Activated naive CD4-positive, alpha-beta T cell treated with anti-CD3 and anti-CD28 coated beads, Interleukin-2, amount 10 ng/mL, durations not matched to agents 7 days and 5 days (primary cell): ENCODE measurements at regions not wholly inside any gene's neighbourhood (a gene's known extent, or its start where the extent isn't known, plus 50 kb on each side); places are given as distances from the start of the nearest gene placed in this dataset.
"Not testable (repeated sequence)": the region's sequence is repeated elsewhere in the genome, so short reads cannot be mapped to it uniquely, and the experiment has no call there.

ENCODE experiments used
- CTCF ChIA-PET: fragments of 350-600 bp; sonication (Branson Sonifier 250); formaldehyde crosslinking; loops from one replicate; lab custom pipeline; 2021; ENCODE audit warnings: antibody characterized with exemption; lab: Charles Lee
- DNase-seq: peaks from one replicate; pipeline ENCODE4 v3.0.0-alpha.2; 2020
- H3K27ac Mint-ChIP-seq: one replicate; pipeline ENCODE4 v1.8.0; 2021; ENCODE audit warnings: mild to moderate bottlenecking, moderate library complexity, mixed read lengths
- H3K27me3 Mint-ChIP-seq: one replicate; pipeline ENCODE4 v1.8.0; 2021; ENCODE audit warnings: mild to moderate bottlenecking, mixed read lengths
- H3K36me3 Mint-ChIP-seq: one replicate; pipeline ENCODE4 v1.8.0; 2021; ENCODE audit warnings: mixed read lengths
- H3K4me1 Mint-ChIP-seq: one replicate; pipeline ENCODE4 v1.8.0; 2021; ENCODE audit warnings: mixed read lengths
- H3K4me3 Mint-ChIP-seq: one replicate; pipeline ENCODE4 v1.8.0; 2021; ENCODE audit warnings: mild to moderate bottlenecking, moderate library complexity, mixed read lengths
- H3K9me3 Mint-ChIP-seq: one replicate; pipeline ENCODE4 v1.8.0; 2021; ENCODE audit warnings: mixed read lengths

DNA sequence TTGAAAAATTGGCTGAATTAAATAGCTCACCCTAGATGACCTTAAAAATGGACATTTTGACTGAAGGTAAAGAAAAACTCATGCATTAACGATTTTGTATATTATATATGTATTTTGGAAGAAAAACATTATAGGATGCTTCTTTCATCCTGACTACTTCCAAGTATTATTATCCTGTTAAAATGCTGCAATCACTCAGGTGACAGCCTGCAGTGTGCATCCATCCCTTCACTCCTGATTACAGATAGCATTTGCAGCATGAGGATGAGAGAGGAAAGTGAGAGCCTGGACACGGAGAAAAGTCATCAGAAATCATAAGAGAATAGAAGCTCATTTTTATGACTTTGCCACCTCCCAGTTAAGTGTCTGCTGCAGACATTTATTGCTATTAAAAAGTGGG, 1055.6 kb downstream of the PCDH17 start:
- Mint-ChIP-seq H3K9me3 (peaks cover 15% of the 10 kb centered on the region), H3K36me3 (no peaks in the 10 kb centered on the region), H3K27ac (no peak overlapping the region), H3K4me3 (no peak overlapping the region), H3K4me1 (no peaks in the 10 kb centered on the region), H3K27me3 (no peaks in the 10 kb centered on the region)
- no peak for DNase-seq
- CTCF ChIA-PET: no interaction called here

DNA sequence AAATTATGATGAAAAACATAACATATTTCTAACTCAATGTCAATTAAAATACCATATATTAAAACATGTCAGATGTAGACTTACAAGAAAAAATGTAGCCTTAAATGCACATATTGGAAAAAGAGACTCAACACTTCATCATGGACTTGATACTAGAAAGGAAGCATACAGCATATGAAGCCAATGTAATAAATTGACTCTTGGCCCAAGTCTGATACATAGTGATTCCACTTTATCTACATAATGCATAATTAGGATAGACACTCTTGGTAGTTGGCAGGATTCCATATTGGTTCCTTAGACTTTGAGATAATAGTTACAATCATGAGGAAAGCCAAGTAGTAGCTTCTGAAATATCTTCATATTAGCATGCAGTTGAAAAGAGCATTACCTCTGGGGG, 1067.0 kb downstream of the PCDH17 start:
- CTCF ChIA-PET: no interaction called here
- Mint-ChIP-seq H3K4me3 (no peak overlapping the region), H3K36me3 (no peaks in the 10 kb centered on the region), H3K27ac (no peak overlapping the region), H3K4me1 (no peaks in the 10 kb centered on the region), H3K9me3 (peaks cover 2% of the 10 kb centered on the region), H3K27me3 (no peaks in the 10 kb centered on the region)
- no peak for DNase-seq

DNA sequence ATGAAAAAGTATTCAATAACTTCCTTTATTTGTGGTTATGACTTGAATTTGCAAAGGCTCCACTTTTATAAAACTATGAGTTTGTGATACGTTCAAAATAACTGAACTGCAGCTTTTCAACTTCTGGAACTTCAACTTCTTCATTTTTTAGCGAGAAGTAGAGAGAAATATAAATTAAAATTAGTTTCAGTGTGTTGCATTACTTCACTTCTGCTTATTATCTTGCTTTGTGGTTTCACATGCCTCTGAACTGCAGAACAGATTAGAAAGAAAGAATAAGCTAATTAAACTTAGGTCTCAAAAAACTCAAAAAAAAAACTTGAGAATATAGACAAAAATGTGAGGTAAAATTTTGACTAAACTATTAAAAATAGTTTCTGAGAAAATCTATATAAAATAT, 1073.4 kb downstream of the PCDH17 start:
- Mint-ChIP-seq H3K4me3 (no peak overlapping the region), H3K36me3 (no peaks in the 10 kb centered on the region), H3K9me3 (peaks cover 9% of the 10 kb centered on the region), H3K27ac (no peak overlapping the region), H3K4me1 (no peaks in the 10 kb centered on the region), H3K27me3 (no peaks in the 10 kb centered on the region)
- CTCF ChIA-PET: no interaction called here
- no peak for DNase-seq

DNA sequence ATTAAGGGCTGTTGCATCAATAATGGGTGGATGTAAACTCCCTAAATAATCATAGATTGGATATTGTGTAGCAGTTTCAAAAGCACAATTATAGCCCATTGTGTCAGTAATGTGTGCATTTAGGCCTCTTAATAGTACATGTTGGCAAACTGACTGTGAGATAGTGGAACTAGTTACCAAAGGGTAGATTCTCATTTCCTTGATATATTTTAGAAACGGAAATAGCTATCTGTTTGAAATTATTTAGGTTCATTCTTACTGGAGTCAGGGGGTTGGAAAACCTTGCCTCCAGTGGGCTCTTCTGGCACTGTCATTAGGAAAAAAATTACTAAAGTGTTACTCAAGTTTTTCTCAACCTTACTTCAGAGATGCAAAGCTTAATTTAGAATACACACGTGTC, 1074.9 kb downstream of the PCDH17 start:
- H3K9me3 Mint-ChIP-seq: peaks cover 15% of the 10 kb centered on the region
- no peak for DNase-seq
- H3K27ac Mint-ChIP-seq: no peak overlapping the region
- no peaks in the 10 kb centered on the region for H3K36me3 Mint-ChIP-seq
- CTCF ChIA-PET: no interaction called here
- no peaks in the 10 kb centered on the region for H3K27me3 Mint-ChIP-seq
- no peaks in the 10 kb centered on the region for H3K4me1 Mint-ChIP-seq
- no peak overlapping the region for H3K4me3 Mint-ChIP-seq

DNA sequence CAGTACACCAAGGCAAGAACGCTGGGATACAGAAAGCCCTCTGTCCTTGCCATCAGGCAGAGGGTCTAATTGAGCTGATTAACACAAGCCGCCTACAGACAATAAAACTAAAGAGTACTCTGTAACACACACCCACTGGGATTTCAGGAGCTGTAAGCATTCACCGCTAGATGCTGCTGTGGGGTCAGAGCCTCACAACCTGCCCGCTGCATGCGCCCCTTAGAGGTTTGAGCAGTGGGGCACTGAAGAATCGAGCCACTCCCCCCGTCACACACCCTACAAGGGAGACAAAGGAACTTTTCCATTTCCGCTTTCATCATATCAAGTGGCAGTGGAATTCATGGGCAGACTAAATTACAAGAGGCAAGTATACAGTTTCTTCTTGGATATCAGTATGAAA, 1080.6 kb downstream of the PCDH17 start:
- Mint-ChIP-seq H3K9me3 (peaks cover 21% of the 10 kb centered on the region), H3K4me3 (no peak overlapping the region), H3K27me3 (no peaks in the 10 kb centered on the region), H3K27ac (no peak overlapping the region), H3K36me3 (no peaks in the 10 kb centered on the region), H3K4me1 (no peaks in the 10 kb centered on the region)
- CTCF ChIA-PET: no interaction called here
- no peak for DNase-seq

DNA sequence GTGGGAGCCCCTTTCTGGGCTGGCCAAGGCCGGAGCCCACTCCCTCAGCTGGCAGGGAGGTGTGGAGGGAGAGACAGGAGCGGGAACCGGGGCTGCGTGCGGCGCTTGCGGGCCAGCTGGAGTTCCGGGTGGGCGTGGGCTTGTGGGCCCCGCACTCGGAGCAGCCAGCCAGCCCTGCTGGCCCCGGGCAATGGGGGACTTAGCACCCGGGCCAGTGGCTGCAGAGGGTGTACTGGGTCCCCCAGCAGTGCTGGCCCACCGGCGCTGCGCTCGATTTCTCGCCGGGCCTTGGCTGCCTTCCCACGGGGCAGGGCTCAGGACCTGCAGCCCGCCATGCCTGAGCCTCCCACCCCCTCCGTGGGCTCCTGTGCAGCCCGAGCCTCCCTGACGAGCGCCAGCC, 1082.5 kb downstream of the PCDH17 start:
- DNase-seq, H3K4me1 Mint-ChIP-seq, CTCF ChIA-PET, H3K27ac Mint-ChIP-seq, H3K36me3 Mint-ChIP-seq, H3K4me3 Mint-ChIP-seq, H3K27me3 Mint-ChIP-seq: not testable (repeated sequence)
- peaks cover 15% of the 10 kb centered on the region for H3K9me3 Mint-ChIP-seq

DNA sequence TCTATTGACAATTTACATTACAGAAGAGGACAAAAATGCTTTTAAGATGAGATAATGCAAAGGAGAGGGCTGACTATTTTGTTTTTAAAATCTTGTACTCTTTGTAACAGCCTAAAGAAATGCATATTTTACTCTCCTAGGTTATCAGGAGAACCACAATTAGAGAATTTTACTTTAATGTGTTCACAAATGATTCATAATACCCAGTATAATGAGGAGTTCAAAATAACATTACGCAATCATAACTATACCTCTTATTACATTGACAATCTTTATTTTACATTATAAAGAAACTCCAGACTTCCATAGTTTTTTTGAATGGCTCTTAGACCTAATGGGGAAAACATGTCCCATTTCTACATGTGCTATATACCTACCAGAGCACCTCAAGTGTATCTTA, 1089.7 kb downstream of the PCDH17 start:
- Mint-ChIP-seq H3K4me1 (no peaks in the 10 kb centered on the region), H3K27me3 (no peaks in the 10 kb centered on the region), H3K9me3 (no peaks in the 10 kb centered on the region), H3K4me3 (no peak overlapping the region), H3K36me3 (no peaks in the 10 kb centered on the region), H3K27ac (no peak overlapping the region)
- no peak for DNase-seq
- CTCF ChIA-PET: no interaction called here

DNA sequence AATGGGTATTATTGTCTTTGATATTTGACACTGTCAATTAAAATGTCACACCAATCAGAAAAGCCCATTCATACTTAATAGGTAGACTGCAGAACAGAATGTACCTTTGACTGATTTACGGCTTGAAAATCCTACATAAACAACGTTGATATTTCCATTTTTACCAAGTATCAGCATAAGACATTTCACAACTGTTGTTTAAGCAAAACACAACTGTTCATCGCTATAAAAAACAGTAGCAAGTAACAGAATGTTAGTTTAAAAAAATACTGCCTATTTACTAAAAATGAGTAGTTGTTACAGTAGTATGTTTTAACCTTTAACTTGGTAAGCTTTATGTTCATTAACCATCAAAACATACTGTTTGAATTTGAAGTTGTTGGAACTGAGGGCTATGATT, 1096.6 kb downstream of the PCDH17 start:
- no peaks in the 10 kb centered on the region for H3K36me3 Mint-ChIP-seq
- DNase-seq: no peak
- CTCF ChIA-PET: no interaction called here

DNA sequence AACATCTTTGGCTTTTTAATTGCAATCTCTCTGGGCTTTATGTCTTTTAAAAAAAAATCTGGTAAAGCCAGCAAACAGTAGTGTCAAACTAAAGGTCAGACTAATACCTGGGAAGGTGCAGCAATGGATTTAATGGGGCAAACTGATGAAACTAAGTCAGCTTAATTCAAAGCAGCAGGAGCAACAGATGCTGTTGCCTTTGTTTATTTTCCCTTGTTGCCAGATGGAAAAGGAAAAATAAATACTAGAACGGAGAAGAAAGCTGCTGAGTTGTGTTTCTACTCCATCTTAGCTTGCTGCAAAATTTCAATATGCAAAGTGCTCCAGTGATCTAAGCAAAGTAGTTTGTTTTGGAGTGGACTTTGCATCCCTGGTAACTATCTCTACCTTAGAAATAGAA, 1097.8 kb downstream of the PCDH17 start:
- Mint-ChIP-seq H3K4me3 (no peak overlapping the region), H3K9me3 (no peaks in the 10 kb centered on the region), H3K27ac (no peak overlapping the region), H3K4me1 (no peaks in the 10 kb centered on the region), H3K36me3 (no peaks in the 10 kb centered on the region), H3K27me3 (no peaks in the 10 kb centered on the region)
- CTCF ChIA-PET: no interaction called here
- no peak for DNase-seq

More for the DNA sequence above, 1096.6 kb downstream of the PCDH17 start:
- Mint-ChIP-seq H3K9me3 (no peaks in the 10 kb centered on the region), H3K27ac (no peak overlapping the region), H3K4me1 (no peaks in the 10 kb centered on the region), H3K4me3 (no peak overlapping the region), H3K27me3 (no peaks in the 10 kb centered on the region)

DNA sequence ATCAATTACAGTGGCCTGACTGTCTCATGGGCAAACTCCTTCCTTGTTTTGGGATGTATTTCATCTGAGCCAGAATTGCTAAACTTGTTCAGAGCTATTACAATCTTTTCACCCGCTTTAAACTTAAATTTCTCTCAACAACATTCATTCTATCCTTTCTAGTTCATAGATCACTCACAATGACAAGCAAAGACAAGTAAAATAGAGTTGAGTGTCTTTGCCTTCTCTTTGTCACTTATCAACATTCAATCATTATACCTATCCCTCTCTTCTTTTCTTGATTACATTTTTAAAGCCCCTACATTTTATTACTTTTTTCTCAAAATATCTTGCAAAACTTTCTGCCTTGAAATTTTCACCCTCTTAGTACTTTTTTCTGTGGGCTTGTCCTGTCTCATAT, 1113.1 kb downstream of the PCDH17 start:
- Mint-ChIP-seq H3K4me1 (no peaks in the 10 kb centered on the region), H3K9me3 (peaks cover 1% of the 10 kb centered on the region), H3K36me3 (no peaks in the 10 kb centered on the region), H3K27me3 (no peaks in the 10 kb centered on the region), H3K27ac (no peak overlapping the region), H3K4me3 (no peak overlapping the region)
- DNase-seq: no peak
- CTCF ChIA-PET: no interaction called here

DNA sequence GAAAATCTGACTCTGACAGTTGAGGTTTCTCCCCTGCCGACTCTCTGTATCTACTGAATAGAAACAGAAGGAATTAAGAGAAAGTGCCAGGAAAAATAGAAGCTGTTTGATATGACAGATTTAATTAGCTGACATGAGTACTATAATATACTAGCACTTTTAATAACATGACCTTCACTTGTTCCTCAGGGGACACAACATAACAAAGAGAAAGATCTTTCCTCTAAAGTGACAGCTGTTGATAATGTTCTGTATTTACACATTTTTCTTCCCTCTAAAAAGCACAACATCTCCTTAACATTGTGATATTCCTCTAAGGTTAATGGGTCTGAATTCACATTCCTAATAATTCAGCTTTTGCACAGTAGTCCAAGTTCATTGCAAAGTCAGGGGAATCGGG, 1136.0 kb downstream of the PCDH17 start:
- no peak for DNase-seq
- H3K36me3 Mint-ChIP-seq: no peaks in the 10 kb centered on the region
- no peaks in the 10 kb centered on the region for H3K27me3 Mint-ChIP-seq
- no peak overlapping the region for H3K27ac Mint-ChIP-seq
- no peaks in the 10 kb centered on the region for H3K4me1 Mint-ChIP-seq
- no peak overlapping the region for H3K4me3 Mint-ChIP-seq
- CTCF ChIA-PET: no interaction called here
- peaks cover 2% of the 10 kb centered on the region for H3K9me3 Mint-ChIP-seq

DNA sequence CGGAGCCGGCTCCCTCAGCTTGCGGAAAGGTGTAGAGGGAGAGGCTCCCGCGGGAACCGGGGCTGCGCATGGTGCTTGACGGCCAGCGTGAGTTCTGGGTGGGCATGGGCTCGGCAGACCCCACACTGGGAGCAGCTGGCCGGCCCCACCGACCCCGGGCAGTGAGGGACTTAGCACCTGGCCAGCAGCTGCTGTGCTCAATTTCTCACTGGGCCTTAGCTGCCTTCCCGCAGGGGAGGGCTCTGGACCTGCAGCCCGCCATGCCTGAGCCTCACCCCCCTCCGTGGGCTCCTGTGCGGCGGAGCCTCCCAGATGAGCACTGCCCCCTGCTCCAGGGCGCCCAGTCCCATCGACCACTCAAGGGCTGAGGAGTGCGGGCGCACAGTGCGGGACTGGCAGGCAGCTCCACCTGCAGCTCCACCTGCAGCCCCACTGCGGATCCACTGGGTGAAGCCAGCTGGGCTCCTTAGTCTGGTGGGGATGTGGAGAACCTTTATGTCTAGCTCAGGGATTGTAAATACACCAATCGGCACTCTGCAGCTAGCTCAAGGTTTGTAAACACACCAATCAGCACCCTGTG, 1141.8 kb downstream of the PCDH17 start:
- Mint-ChIP-seq H3K4me3 (no peak overlapping the region), H3K9me3 (peaks cover 6% of the 10 kb centered on the region), H3K27me3 (no peaks in the 10 kb centered on the region), H3K4me1 (no peaks in the 10 kb centered on the region), H3K36me3 (no peaks in the 10 kb centered on the region), H3K27ac (no peak overlapping the region)
- DNase-seq: no peak
- CTCF ChIA-PET: no interaction called here

DNA sequence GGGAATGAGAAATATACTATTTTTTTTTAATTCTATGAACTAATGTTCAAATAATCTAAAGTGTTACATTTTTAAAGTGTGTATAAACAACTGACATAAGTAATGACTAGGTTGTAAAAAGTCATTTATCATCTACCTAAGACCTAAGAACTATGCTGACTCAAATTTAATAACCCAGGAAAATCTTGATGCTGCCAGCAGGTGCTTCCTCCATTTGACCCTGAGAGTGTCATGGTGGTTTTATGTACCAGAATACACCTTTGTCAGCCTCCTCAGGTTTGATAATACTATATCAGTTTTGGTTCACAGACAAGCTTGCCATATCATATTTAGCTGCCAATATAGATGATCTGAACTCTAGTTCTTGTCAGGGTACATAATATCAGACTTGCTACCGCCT, 1151.2 kb downstream of the PCDH17 start:
- Mint-ChIP-seq H3K9me3 (peaks cover 8% of the 10 kb centered on the region), H3K4me3 (no peak overlapping the region), H3K27me3 (no peaks in the 10 kb centered on the region), H3K36me3 (no peaks in the 10 kb centered on the region), H3K4me1 (no peaks in the 10 kb centered on the region), H3K27ac (no peak overlapping the region)
- DNase-seq: no peak
- CTCF ChIA-PET: no interaction called here

DNA sequence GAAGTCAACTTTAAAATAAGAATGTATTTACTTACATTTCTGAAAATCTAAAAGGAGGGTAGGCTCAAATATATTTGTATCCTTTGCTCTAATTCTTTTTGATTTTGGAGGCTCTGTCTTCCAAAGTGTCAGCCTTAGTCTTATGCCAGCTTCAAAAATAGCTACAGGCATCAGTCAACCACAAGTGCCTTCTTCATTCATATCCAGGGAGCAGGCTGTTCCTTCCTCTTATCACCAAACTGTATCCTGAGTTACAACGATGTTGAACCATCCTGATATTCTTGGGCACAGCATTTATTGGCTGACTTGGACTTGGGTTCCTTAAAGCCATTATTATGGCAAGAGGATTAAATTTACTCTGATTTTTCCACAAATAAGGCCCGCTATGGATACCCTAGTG, 1161.3 kb downstream of the PCDH17 start:
- no peaks in the 10 kb centered on the region for H3K9me3 Mint-ChIP-seq

DNA sequence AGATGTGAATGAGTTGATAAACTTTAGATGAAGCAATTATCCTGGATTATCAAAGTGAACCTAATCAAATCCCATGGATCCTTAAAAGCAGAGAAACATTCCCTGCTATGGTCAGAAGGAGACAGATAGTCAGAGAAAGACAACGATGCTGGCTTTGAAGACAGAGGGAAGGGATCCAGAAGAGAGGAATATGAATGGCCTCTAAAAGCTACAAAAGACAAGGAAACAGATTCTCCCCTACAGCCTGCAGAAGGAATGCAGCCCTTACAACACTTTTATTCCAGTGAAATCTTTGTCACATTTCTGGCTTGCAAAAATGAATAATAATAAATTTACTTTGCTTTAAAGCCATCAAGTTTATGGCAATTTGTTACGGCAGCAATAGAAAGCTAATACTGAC, 1164.2 kb downstream of the PCDH17 start:
- Mint-ChIP-seq H3K27ac (no peak overlapping the region), H3K4me3 (no peak overlapping the region), H3K4me1 (no peaks in the 10 kb centered on the region), H3K27me3 (no peaks in the 10 kb centered on the region), H3K36me3 (no peaks in the 10 kb centered on the region), H3K9me3 (no peaks in the 10 kb centered on the region)
- DNase-seq: no peak
- CTCF ChIA-PET: no interaction called here

More for the DNA sequence above, 1161.3 kb downstream of the PCDH17 start:
- no peak for DNase-seq
- H3K36me3 Mint-ChIP-seq: no peaks in the 10 kb centered on the region
- no peak overlapping the region for H3K4me3 Mint-ChIP-seq
- no peaks in the 10 kb centered on the region for H3K4me1 Mint-ChIP-seq
- H3K27me3 Mint-ChIP-seq: no peaks in the 10 kb centered on the region
- no peak overlapping the region for H3K27ac Mint-ChIP-seq
- CTCF ChIA-PET: no interaction called here

DNA sequence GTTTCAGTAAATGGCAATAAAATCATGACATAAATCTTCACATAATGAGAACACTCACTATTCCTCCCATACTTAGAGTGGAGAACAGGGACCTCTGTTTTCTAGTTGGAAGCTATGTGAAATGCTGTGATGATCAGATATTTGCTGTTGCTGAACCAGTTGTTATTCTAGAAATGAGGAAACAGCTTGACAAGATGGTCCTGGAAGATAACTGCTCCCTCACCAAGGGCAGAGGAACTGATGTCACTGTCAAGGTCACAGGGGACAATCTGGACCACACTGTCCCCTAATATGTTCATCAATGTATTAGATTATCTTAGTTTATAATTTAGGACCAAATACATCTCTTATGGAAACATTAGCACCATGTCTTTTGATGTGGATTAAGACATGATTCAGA, 1173.3 kb downstream of the PCDH17 start:
- Mint-ChIP-seq H3K36me3 (no peaks in the 10 kb centered on the region), H3K27ac (no peak overlapping the region), H3K4me1 (no peaks in the 10 kb centered on the region), H3K9me3 (peaks cover 3% of the 10 kb centered on the region), H3K4me3 (no peak overlapping the region), H3K27me3 (no peaks in the 10 kb centered on the region)
- CTCF ChIA-PET: no interaction called here
- DNase-seq: no peak
